Heart right ventricle (tissue), 16 donors: ENCODE measurements at regions not wholly inside any gene's neighbourhood (a gene's known extent, or its start where the extent isn't known, plus 50 kb on each side); places are given as distances from the start of the nearest gene placed in this dataset.
"Not testable (repeated sequence)": the region's sequence is repeated elsewhere in the genome, so short reads cannot be mapped to it uniquely, and the experiment has no call there.

ENCODE experiments used
- ATAC-seq, 8 donors: fragments of 200-7000 bp; cut with Tn5 transposase; one replicate each; pipeline ENCODE4 v1.9.1; 2020; ENCODE audit warnings: mild to moderate bottlenecking in 8 of 8, moderate library complexity in 8 of 8, moderate number of reproducible peaks in 1 of 8
- DNase-seq, 2 donors: peaks; one replicate each; pipeline ENCODE4 v3.0.0-alpha.2; 2020
- H3K27ac ChIP-seq, 10 donors: fragments of 200-600 bp; sonication (generic) in 2 of 10; one replicate each; pipeline versions ENCODE4 v1.5.0 to v1.8.0; 2020 to 2022; ENCODE audit warnings: mild to moderate bottlenecking in 3 of 10
- H3K27me3 ChIP-seq, 7 donors: fragments of 200-600 bp; one replicate each; pipeline ENCODE4 v1.8.0; 2021 to 2022; ENCODE audit warnings: mild to moderate bottlenecking in 2 of 7
- H3K36me3 ChIP-seq, 9 donors: fragments of 200-600 bp; sonication (generic) in 1 of 9; one replicate each; pipeline versions ENCODE4 v1.5.0 to v1.8.0; 2020 to 2022; ENCODE audit warnings: mild to moderate bottlenecking in 2 of 9
- H3K4me1 ChIP-seq, 9 donors: fragments of 200-600 bp; sonication (generic) in 1 of 9; one replicate each; pipeline versions ENCODE4 v1.5.0 to v1.8.0; 2020 to 2022; ENCODE audit warnings: mild to moderate bottlenecking in 4 of 9
- H3K4me3 ChIP-seq, 10 donors: fragments of 200-600 bp; sonication (generic) in 2 of 10; one replicate each; pipeline versions ENCODE4 v1.5.0 to v1.8.0; 2020 to 2022; ENCODE audit warnings: mild to moderate bottlenecking in 7 of 10, moderate library complexity in 2 of 10
- H3K9me3 ChIP-seq, 11 donors: fragments of 200-600 bp in 10 of 11; sonication (generic) in 2 of 11; one replicate each; pipeline versions ENCODE4 v1.5.0 to v1.8.0; 2013 to 2022; ENCODE audit warnings: mild to moderate bottlenecking in 2 of 11, control low read depth in 1 of 11, moderate library complexity in 1 of 11
- WGBS, 2 donors: extraction: QIAGEN DNeasy Blood & Tissue Kit; methylation state at CpG; one replicate each; pipeline ENCODE4 v1.1.7; 2013; ENCODE audit warnings: inconsistent platforms in 1 of 2; 5-methylcytosine and 5-hydroxymethylcytosine counted together
- intact Hi-C, 10 donors: fragments of 100-400 bp; cut with DNase I; formaldehyde crosslinking; loops; one replicate each; pipeline versions ENCODE4 v1.11.1 to v1.14.2; 2022
- TF ChIP-seq, protein P1 (sequence below), 9 donors: fragments of 200-600 bp; sonication (generic) in 2 of 9; IDR thresholded peaks; one replicate each; pipeline versions ENCODE4 v1.5.0 to v1.8.0; 2021 to 2022; ENCODE audit warnings: antibody characterized with exemption in 9 of 9, mild to moderate bottlenecking in 5 of 9, moderate library complexity in 1 of 9
- donor health status: Arrhythmogenic right ventricular cardiomyopathy.
- donor health status: ischemic (EF 13 %, LVEDD 7.1; RV severe dilation, severe dysfunction).
- donor health status: healthy with polysubstance abuse.
- donor health status: DM: no; HTN: yes; CAD: no.
- donor health status: DM: no; HTN: no; CAD: no.
- donor health status: ischemic (EF 25% LVEDD 6.9; RV normal size, moderate dysfunction).
- donor health status: ischemic (EF 25% LVEDD 5.7; RV mildly dilated, moderate dysfunction).
- donor health status: healthy.
- donor health status: DM: yes; HTN: yes; CAD: no.
- donor health status: Ischemic cardiomyopathy.
- donor health status: ischemic (EF 35%, LVEDD 5.7; RV mildly dilated, moderate dysfunction).
- donor health status: nonischemic (EF 11% LVEDD 7.7; RV severe dilation, severe dysfunction).
- donor health status: DM: yes; HTN: yes; CAD: no.
- donor health status: PGD.
- donor health status: ischemic (EF 29% LVEDD 5.4; RV normal size, mild dysfunction).
- donor health status: nonischemic (EF 23%, LVEDD 6.1; RV moderate dilation, normal function).

- TF ChIP-seq, protein P1, sequence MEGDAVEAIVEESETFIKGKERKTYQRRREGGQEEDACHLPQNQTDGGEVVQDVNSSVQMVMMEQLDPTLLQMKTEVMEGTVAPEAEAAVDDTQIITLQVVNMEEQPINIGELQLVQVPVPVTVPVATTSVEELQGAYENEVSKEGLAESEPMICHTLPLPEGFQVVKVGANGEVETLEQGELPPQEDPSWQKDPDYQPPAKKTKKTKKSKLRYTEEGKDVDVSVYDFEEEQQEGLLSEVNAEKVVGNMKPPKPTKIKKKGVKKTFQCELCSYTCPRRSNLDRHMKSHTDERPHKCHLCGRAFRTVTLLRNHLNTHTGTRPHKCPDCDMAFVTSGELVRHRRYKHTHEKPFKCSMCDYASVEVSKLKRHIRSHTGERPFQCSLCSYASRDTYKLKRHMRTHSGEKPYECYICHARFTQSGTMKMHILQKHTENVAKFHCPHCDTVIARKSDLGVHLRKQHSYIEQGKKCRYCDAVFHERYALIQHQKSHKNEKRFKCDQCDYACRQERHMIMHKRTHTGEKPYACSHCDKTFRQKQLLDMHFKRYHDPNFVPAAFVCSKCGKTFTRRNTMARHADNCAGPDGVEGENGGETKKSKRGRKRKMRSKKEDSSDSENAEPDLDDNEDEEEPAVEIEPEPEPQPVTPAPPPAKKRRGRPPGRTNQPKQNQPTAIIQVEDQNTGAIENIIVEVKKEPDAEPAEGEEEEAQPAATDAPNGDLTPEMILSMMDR (IDR thresholded peaks at IDR 0.05), result no peak
- no peak for ATAC-seq
- intact Hi-C loops, result no loop called here
- Histone ChIP-seq H3K27ac (no peak overlapping the region), H3K27me3 (peaks cover 0 to 25% (median 10%) of the 10 kb centered on the region in 7 donors), H3K4me3 (no peak overlapping the region), H3K36me3 (no peaks in the 10 kb centered on the region), H3K4me1 (no peaks in the 10 kb centered on the region), H3K9me3 (no peaks in the 10 kb centered on the region)
- DNase-seq, result no peak
- WGBS, 2 donors, result 54 to 59% methylated on average over 2 of the region's 2 CpGs
Measured at GRCh38 chr14:23751616-23752015, 115.5 kb downstream of the DHRS2 start.

DNA sequence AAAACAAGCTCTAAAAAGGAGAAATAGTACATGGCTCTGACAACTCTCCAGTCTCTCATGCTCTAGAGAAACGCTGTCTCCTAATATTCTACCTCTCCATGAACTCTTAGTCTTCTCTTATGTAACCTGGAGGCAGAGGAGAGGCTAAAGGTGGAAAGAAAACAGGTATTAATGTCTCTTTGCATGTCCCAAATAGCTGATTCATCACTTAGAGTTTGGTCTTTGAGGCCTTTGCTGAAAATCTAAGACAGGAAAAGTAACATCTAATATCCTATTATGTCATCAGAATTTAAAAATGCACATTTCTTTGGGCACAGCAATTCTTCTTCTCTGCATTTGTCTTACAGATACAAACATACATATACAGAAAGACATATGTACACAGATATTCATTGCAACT lies 127.2 kb downstream of the DHRS2 start:
- Histone ChIP-seq H3K27me3 (peaks cover 0 to 3% (median 0%) of the 10 kb centered on the region in 7 donors), H3K9me3 (peaks cover 0 to 15% (median 0%) of the 10 kb centered on the region in 11 donors), H3K4me3 (no peak overlapping the region), H3K4me1 (no peaks in the 10 kb centered on the region), H3K36me3 (no peaks in the 10 kb centered on the region), H3K27ac (no peak overlapping the region)
- intact Hi-C loops, result no loop called here
- DNase-seq, result no peak
- no peak for ATAC-seq
- 87 to 88% methylated on average over 1 of the region's 1 CpG for WGBS, 2 donors
- TF ChIP-seq, protein P1 (IDR thresholded peaks at IDR 0.05), result no peak

- no peaks in the 10 kb centered on the region for H3K4me1 ChIP-seq
- H3K9me3 ChIP-seq, result no peaks in the 10 kb centered on the region
- ATAC-seq (no peak), DNase-seq (no peak)
- no peak overlapping the region for H3K27ac ChIP-seq
- intact Hi-C loops, result no loop called here
- no peak overlapping the region for H3K4me3 ChIP-seq
- TF ChIP-seq, protein P1 (IDR thresholded peaks at IDR 0.05), result no peak
- WGBS, 2 donors, result 0 to 24% methylated on average over 1 of the region's 1 CpG
- no peaks in the 10 kb centered on the region for H3K36me3 ChIP-seq
- H3K27me3 ChIP-seq, result peaks cover 0 to 12% (median 2%) of the 10 kb centered on the region in 7 donors
Measured at GRCh38 chr14:23766737-23767401, 130.7 kb downstream of the DHRS2 start.

DNA sequence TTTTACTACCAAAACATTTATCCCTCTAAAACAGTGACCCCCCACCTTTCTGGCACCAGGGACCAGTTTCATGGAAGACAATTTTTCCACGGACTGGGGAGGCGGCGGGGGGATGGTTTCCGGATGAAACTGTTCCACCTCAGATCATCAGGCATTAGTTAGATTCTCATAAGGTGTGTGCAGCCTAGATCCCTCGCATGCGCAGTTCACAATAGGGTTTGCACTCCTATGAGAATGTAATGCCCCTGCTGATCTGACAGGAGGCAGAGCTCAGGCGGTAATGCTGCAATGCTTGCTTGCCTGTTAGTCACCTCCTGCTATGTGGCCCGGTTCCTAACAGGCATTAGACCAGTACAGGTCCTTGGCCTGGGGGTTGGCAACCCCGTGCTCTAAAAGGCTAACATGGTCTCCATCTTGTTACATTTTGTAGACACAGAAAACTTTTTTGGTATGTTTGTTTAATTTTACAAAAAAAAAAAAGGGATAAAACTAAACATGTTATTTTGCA lies 133.1 kb downstream of the DHRS2 start:
- H3K27me3 ChIP-seq, result peaks cover 0 to 17% (median 5%) of the 10 kb centered on the region in 7 donors
- H3K9me3 ChIP-seq, H3K4me3 ChIP-seq, ATAC-seq, DNase-seq, H3K27ac ChIP-seq, intact Hi-C loops, H3K4me1 ChIP-seq, H3K36me3 ChIP-seq: not testable (repeated sequence)
- WGBS, 2 donors, result 72 to 73% methylated on average over 9 of the region's 9 CpGs

DNA sequence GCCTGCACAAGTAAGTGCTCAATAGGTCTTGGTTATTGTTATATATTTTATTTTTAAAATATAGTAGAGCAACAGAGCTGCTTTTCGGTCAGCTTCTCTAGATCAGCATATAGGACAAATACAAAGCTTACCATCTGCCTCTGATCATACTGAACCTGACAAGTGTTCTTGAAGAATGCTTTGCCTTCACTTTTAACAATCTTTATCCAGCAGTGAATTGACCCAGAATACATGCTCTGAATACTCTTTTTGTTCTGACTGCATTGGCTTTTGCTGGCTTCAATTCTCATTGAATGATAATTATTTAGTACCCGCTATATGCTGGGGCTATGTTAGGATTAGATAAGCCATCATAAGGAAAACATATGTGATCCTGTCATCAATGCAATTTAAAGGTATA lies 137.8 kb downstream of the DHRS2 start:
- intact Hi-C loops, result no loop called here
- TF ChIP-seq, protein P1 (IDR thresholded peaks at IDR 0.05), result no peak
- whole genome bisulfite sequencing, 2 donors, result 67 to 69% methylated on average over 2 of the region's 2 CpGs
- DNase-seq (no peak), ATAC-seq (no peak)
- H3K27ac ChIP-seq, result no peak overlapping the region
- H3K4me1 ChIP-seq, result no peaks in the 10 kb centered on the region
- peaks cover 0 to 16% (median 5%) of the 10 kb centered on the region in 7 donors for H3K27me3 ChIP-seq
- H3K36me3 ChIP-seq, result no peaks in the 10 kb centered on the region
- H3K4me3 ChIP-seq, result no peak overlapping the region
- H3K9me3 ChIP-seq, result no peaks in the 10 kb centered on the region
